OCI-LY7 (cell line): ENCODE measurements at regions not wholly inside any gene's neighbourhood (a gene's known extent, or its start where the extent isn't known, plus 50 kb on each side); places are given as distances from the start of the nearest gene placed in this dataset.

Experiments used
- BruUV-seq: library from RNA; stranded (reverse); fragments of 400-500 nt; replicated peaks from 2 replicates; lab custom pipeline; 2021; lab: Mats Ljungman, UMichigan
- CTCF ChIA-PET: fragments of 300-600 bp; sonication (Branson Sonifier 250); formaldehyde crosslinking; loops from one replicate; lab custom pipeline; 2022; ENCODE audit warnings: antibody characterized with exemption; ENCODE audit not compliant: unreplicated experiment; lab: Charles Lee
- POLR2A ChIA-PET: fragments of 300-600 bp; sonication (Branson Sonifier 250); formaldehyde crosslinking; loops from one replicate; lab custom pipeline; 2022; ENCODE audit warnings: antibody characterized with exemption; lab: Charles Lee
- DNase-seq: peaks from one replicate; pipeline ENCODE4 v3.0.0-alpha.2; 2015; ENCODE audit warnings: low spot score
- H2AFZ ChIP-seq: fragments of 200-600 bp; sonication (generic), shearing (Covaris generic); 2 replicates; pipeline ENCODE4 v1.6.1; 2014; ENCODE audit warnings: mild to moderate bottlenecking, antibody characterized with exemption, low read length, moderate library complexity
- H3K27ac ChIP-seq: fragments of 200-600 bp; sonication (generic); 2 replicates; pipeline ENCODE4 v1.5.1; 2014; ENCODE audit warnings: mixed run types, low read depth, mild to moderate bottlenecking, moderate library complexity, low read length, inconsistent platforms; ENCODE audit not compliant: poor library complexity, severe bottlenecking
- H3K36me3 ChIP-seq: fragments of 200-600 bp; sonication (generic); 2 replicates; pipeline ENCODE4 v1.6.1; 2014; ENCODE audit warnings: mild to moderate bottlenecking, antibody characterized with exemption, low read length, moderate library complexity, mixed read lengths; ENCODE audit not compliant: insufficient read depth
- H3K4me1 ChIP-seq: fragments of 200-600 bp; sonication (generic); 2 replicates; pipeline ENCODE4 v1.5.1; 2014; ENCODE audit warnings: mild to moderate bottlenecking, low read length; ENCODE audit not compliant: insufficient read depth, poor library complexity, severe bottlenecking
- H3K4me2 ChIP-seq: fragments of 200-600 bp; sonication (generic); 2 replicates; pipeline ENCODE4 v1.6.1; 2014; ENCODE audit warnings: mild to moderate bottlenecking, low read length
- H3K4me3 ChIP-seq: fragments of 200-600 bp; sonication (generic); 2 replicates; pipeline ENCODE4 v1.5.1; 2014; ENCODE audit warnings: mild to moderate bottlenecking, low read depth, low read length; ENCODE audit not compliant: poor library complexity, severe bottlenecking
- H3K79me2 ChIP-seq: fragments of 200-600 bp; sonication (generic); 2 replicates; pipeline ENCODE4 v1.6.1; 2016; ENCODE audit warnings: low read depth, mild to moderate bottlenecking, low read length, moderate library complexity, mixed read lengths; ENCODE audit not compliant: insufficient read depth
- H3K9me2 ChIP-seq: fragments of 200-600 bp; sonication (generic); 2 replicates; pipeline ENCODE4 v1.6.1; 2016; ENCODE audit warnings: mild to moderate bottlenecking, low read length, mixed read lengths; ENCODE audit not compliant: insufficient read depth
- H3K9me3 ChIP-seq: fragments of 200-600 bp; sonication (generic); 2 replicates; pipeline ENCODE4 v1.6.1; 2014; ENCODE audit warnings: mild to moderate bottlenecking, mixed run types, low read length, mixed read lengths
- H4K20me1 ChIP-seq: fragments of 200-600 bp; sonication (generic); 2 replicates; pipeline ENCODE4 v1.6.1; 2014; ENCODE audit warnings: mild to moderate bottlenecking, antibody characterized with exemption, low read length, moderate library complexity, mixed read lengths; ENCODE audit not compliant: insufficient read depth
- EZH2phosphoT487 ChIP-seq: fragments of 200-600 bp; sonication (generic); IDR thresholded peaks from 2 replicates; pipeline ENCODE4 v1.6.1; 2018; ENCODE audit warnings: low read depth, borderline replicate concordance, mild to moderate bottlenecking, mixed run types, antibody characterized with exemption, low read length, moderate library complexity, mixed read lengths
- intact Hi-C: fragments of 100-400 bp; cut with micrococcal nuclease; formaldehyde crosslinking; loops from one replicate; pipeline ENCODE4 v1.10.0; 2022; ENCODE audit not compliant: unreplicated experiment
- TF ChIP-seq, protein P1 (sequence below): fragments of 200-600 bp; sonication (generic); conservative IDR thresholded peaks from 2 replicates; pipeline ENCODE4 v1.5.1; 2014; ENCODE audit warnings: mild to moderate bottlenecking, antibody characterized with exemption, low read length, moderate library complexity, mixed read lengths

GRCh38 chr11:116651098-116651736, 121.6 kb downstream of the BUD13 start:
- H3K4me1 ChIP-seq, result no peaks in the 10 kb centered on the region
- H3K9me3 ChIP-seq, result no peaks in the 10 kb centered on the region
- ChIA-PET CTCF (no interaction called here), POLR2A (no interaction called here)
- no TSS peak for BruUV-seq
- TF ChIP-seq, protein P1, sequence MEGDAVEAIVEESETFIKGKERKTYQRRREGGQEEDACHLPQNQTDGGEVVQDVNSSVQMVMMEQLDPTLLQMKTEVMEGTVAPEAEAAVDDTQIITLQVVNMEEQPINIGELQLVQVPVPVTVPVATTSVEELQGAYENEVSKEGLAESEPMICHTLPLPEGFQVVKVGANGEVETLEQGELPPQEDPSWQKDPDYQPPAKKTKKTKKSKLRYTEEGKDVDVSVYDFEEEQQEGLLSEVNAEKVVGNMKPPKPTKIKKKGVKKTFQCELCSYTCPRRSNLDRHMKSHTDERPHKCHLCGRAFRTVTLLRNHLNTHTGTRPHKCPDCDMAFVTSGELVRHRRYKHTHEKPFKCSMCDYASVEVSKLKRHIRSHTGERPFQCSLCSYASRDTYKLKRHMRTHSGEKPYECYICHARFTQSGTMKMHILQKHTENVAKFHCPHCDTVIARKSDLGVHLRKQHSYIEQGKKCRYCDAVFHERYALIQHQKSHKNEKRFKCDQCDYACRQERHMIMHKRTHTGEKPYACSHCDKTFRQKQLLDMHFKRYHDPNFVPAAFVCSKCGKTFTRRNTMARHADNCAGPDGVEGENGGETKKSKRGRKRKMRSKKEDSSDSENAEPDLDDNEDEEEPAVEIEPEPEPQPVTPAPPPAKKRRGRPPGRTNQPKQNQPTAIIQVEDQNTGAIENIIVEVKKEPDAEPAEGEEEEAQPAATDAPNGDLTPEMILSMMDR, result no peak
- no peak for TF ChIP-seq EZH2phosphoT487
- no peaks in the 10 kb centered on the region for H3K9me2 ChIP-seq
- no peak overlapping the region for H3K27ac ChIP-seq
- H3K79me2 ChIP-seq, result no peaks in the 10 kb centered on the region
- intact Hi-C loops, result no loop called here
- H3K36me3 ChIP-seq, result no peaks in the 10 kb centered on the region
- H4K20me1 ChIP-seq, result no peaks in the 10 kb centered on the region
- no peak for DNase-seq
- no peak overlapping the region for H2AFZ ChIP-seq
- H3K4me3 ChIP-seq, result no peak overlapping the region
- H3K4me2 ChIP-seq, result no peak overlapping the region

DNA sequence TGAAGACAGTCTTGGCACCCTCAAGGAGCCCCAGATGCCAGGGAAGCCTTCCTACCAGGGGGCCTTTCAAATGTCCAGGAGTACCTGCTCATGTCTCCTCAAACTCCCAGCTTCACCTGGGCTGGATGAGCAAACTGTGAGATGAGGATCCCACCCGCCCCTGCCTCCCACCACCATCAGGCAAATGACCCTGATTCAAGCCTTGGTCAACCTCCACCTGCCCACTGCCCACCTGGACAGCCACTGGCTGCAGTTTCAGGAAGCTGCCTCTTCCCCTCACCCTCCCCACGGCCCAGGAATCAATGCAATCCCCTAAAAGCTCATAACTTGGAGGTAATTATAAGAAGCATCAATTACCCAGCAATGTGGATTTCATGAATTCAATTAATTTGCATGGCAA, 122.7 kb downstream of the BUD13 start:
- no peaks in the 10 kb centered on the region for H3K79me2 ChIP-seq
- H3K9me3 ChIP-seq, result no peaks in the 10 kb centered on the region
- no peak overlapping the region for H3K27ac ChIP-seq
- no peak for TF ChIP-seq EZH2phosphoT487
- TF ChIP-seq, protein P1, result no peak
- ChIA-PET POLR2A (no interaction called here), CTCF (no interaction called here)
- no peaks in the 10 kb centered on the region for H3K4me1 ChIP-seq
- no peaks in the 10 kb centered on the region for H4K20me1 ChIP-seq
- no peak overlapping the region for H3K4me3 ChIP-seq
- H3K36me3 ChIP-seq, result no peaks in the 10 kb centered on the region
- BruUV-seq, result no TSS peak
- intact Hi-C loops, result no loop called here
- H3K4me2 ChIP-seq, result no peak overlapping the region
- H2AFZ ChIP-seq, result no peak overlapping the region
- H3K9me2 ChIP-seq, result no peaks in the 10 kb centered on the region
- DNase-seq, result no peak

- TF ChIP-seq, protein P1, result no peak
- no peak for TF ChIP-seq EZH2phosphoT487
- no peaks in the 10 kb centered on the region for H3K79me2 ChIP-seq
- H4K20me1 ChIP-seq, result no peaks in the 10 kb centered on the region
- H3K4me2 ChIP-seq, result no peak overlapping the region
- no peaks in the 10 kb centered on the region for H3K4me1 ChIP-seq
- ChIA-PET POLR2A (no interaction called here), CTCF (no interaction called here)
- no peaks in the 10 kb centered on the region for H3K9me3 ChIP-seq
- H3K27ac ChIP-seq, result no peak overlapping the region
- DNase-seq, result no peak
- H3K4me3 ChIP-seq, result no peak overlapping the region
- no peak overlapping the region for H2AFZ ChIP-seq
- BruUV-seq, result no TSS peak
- intact Hi-C loops, result no loop called here
- H3K9me2 ChIP-seq, result no peaks in the 10 kb centered on the region
- no peaks in the 10 kb centered on the region for H3K36me3 ChIP-seq
Observed at GRCh38 chr11:116649268-116649667, 123.5 kb downstream of the BUD13 start.
